Left colon (tissue), 2 donors: ENCODE measurements at regions not wholly inside any gene's neighbourhood (a gene's known extent, or its start where the extent isn't known, plus 50 kb on each side); places are given as distances from the start of the nearest gene placed in this dataset.

Experiments used
- ATAC-seq: fragments of 200-7000 bp; cut with Tn5 transposase; one replicate; pipeline ENCODE4 v1.9.1; 2020; ENCODE audit warnings: mild to moderate bottlenecking, moderate library complexity
- DNase-seq, 2 donors: peaks; one replicate each; pipeline ENCODE4 v3.0.0-alpha.2; 2020
- intact Hi-C, 2 donors: fragments of 100-400 bp; cut with DNase I in 1 of 2; cut with micrococcal nuclease in 1 of 2; formaldehyde crosslinking; loops; one replicate each; pipeline versions ENCODE4 v1.11.2 to v1.14.0; 2022; cut with DNase I, micrococcal nuclease
- donor health status: DM: no; HTN: no; CAD: no.
- donor health status: DM: yes; HTN: yes; CAD: no.

GRCh38 chr1:119291611-119292206 lies 76.9 kb upstream of the HAO2 start:
- no peak for DNase-seq
- no peak for ATAC-seq
- intact Hi-C loops = no loop called here

- DNase-seq (no peak), ATAC-seq (no peak)
- intact Hi-C loops = no loop called here
These were observed 74.8 kb upstream of the HAO2 start for GRCh38 chr1:119293797-119294196.

- intact Hi-C loops = no loop called here
- ATAC-seq = no peak
- DNase-seq = no peak
These were observed 74.4 kb upstream of the HAO2 start for GRCh38 chr1:119294199-119294598.

DNA sequence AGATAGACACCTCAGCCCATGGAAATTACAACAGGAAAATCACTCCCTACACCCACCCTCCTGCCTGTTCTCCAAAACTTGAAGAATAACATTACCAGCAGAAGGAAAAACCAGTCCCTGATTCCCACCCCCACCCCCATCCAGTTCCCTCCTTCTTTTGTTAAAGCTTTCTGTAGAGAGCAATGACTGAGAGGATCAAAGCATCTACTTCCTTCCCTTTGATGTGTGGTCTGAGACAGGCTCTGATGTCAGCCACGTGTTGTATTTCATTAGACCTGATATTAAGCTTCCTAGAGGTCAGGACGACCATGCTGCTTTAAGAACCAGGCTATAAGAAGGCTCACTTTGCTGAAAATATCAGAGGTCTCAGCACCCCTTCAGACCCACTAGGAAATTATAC lies 73.9 kb upstream of the HAO2 start:
- no peak for ATAC-seq
- DNase-seq = no peak
- intact Hi-C loops = no loop called here

GRCh38 chr1:119298687-119299303 lies 69.8 kb upstream of the HAO2 start:
- no peak for DNase-seq
- intact Hi-C loops = no loop called here

DNA sequence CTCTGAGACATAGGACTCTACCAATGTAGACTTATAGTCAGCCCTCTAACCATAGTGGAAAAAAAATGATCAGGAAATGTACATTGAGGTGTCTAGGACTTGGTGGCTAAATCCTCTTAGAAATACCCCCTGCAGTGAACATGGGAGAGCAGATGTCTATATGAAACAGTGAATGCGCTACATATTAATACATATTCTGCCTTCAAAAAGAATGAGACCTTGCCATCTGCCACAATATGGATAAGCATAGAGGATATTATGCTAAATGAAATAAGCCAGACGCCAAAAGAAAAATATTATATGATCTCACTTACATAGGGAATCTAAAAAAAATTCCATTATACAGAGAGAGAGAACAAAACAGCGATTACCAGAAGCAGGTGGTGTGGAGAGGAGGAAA lies 66.6 kb upstream of the HAO2 start:
- intact Hi-C loops = no loop called here
- DNase-seq (no peak), ATAC-seq (no peak)

More at GRCh38 chr1:119298687-119299303, 69.8 kb upstream of the HAO2 start:
- peak; percentile 39 for ATAC-seq

DNA sequence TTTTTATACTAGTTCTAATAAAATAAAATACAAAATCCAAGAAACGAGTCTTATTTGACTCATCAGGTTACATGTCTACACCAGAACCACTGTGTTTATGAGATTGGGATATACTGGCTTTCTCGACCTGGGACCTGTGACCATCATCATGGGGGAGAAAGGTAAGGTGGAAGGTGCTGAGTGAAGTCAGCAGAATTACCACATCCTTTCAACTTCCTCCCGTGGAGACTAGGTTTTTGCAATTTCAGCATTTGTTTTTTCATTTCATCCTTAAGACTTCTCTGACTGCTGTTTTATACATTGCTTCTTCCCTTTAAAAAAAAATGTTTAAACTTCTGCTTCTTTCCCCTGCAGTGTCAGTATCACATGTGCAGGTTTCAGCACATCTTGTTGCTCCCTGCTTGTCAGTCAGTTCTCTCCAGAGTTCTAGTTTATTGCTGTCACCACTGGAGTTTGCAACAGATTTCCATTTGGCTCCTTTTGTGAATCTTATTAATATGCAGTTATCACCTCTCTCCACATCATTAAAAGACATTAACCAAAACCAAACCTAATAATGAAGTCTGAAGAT lies 60.4 kb upstream of the HAO2 start:
- ATAC-seq (no peak), DNase-seq (no peak)
- intact Hi-C loops = no loop called here

GRCh38 chr1:119308806-119309205 lies 59.8 kb upstream of the HAO2 start:
- intact Hi-C loops = no loop called here
- DNase-seq (no peak), ATAC-seq (no peak)

DNA sequence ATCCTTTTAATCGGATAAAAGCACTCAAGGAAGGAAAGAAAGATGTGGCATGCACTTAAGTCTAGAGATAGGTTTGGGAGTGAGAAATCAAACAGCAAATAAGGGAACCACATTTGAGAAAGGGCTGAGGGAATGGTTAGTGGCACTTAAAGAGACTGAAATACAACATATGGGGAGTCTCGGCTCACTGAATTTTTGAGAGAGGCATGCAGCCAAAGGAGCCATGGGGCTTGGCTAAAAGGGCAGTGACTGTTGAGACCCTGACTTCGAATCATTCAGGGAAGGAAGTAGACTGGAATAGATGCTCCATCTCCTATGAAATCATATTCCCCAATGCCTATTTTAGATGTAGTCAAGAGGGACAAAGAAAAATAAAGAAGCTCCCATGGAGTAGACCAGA lies 58.3 kb upstream of the HAO2 start:
- no peak for ATAC-seq
- intact Hi-C loops = no loop called here
- no peak for DNase-seq

- DNase-seq = no peak
- intact Hi-C loops = no loop called here
- ATAC-seq = no peak
These were observed 56.1 kb upstream of the HAO2 start for GRCh38 chr1:119312500-119312899.

DNA sequence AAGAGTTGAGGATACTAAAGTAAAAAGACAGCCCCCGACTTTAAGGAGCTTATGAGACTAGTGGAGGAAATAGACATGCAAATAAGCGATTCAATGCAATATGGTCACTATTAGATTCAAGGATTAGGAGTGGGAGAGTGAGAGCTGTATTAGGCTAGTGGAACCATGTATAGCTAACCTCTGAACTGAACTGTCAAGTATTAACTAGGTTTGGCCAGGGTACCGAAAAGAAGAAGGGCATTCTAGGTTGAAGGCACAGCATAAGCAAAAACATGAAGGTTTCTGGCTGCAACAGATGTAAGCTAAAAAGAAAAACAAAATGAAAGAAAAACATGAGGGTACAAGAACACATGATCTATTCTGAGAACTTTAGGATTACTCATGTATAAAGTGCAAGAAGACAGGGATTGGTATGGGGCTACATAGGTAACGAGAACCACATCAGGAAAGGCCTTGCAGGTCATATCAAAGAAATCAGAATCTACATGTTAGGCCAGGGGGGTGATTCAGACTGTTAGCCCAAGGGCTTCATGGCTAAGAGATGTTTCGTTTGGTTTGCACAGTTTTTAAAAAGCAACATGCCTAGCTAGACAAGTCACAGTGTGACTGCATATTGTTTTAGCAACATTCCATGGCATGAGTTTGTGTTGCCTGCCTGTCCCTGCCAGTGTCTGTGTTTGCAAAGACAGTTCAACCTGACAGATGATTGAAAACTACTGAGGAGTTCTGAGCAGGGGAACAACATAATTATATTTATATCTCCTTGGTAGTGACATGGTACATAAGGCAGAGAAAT lies 54.4 kb upstream of the HAO2 start:
- no peak for ATAC-seq
- no peak for DNase-seq
- intact Hi-C loops = no loop called here

DNA sequence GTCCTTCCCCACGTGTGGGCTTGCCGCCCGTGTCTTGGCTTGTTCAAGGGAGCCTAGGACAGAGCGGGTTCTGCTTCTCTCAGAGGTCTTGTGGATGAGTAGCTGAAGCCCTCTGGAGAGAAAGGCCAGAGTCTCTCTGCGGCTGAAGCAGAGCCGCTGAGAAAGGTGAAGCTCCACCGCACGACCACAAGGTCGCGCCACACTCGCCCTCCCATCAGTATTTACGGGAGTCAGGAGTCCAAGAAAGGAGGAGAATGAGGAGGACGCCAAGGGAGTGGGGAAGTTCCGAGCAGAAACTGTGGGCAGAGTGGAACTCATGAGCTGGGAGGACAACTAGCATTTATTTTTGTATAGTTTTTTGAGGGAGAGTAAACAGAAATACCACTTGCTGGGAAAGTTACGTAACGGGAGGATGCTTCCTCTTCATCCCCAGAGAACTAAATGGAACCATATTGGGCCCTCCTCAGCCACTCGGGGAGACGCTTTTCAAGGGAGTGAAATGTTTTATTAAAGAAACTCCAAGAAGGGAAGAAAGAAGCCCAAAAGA lies 51.6 kb upstream of the HAO2 start:
- ATAC-seq (no peak), DNase-seq (no peak)
- intact Hi-C loops = no loop called here

- intact Hi-C loops = no loop called here
- DNase-seq = no peak
- no peak for ATAC-seq
These were observed 49.9 kb upstream of the HAO2 start for GRCh38 chr1:119318466-119319309.
